IPS DF 4.7 (cell line): ENCODE measurements at regions not wholly inside any gene's neighbourhood (a gene's known extent, or its start where the extent isn't known, plus 50 kb on each side); places are given as distances from the start of the nearest gene placed in this dataset.
"Not testable (repeated sequence)": the region's sequence is repeated elsewhere in the genome, so short reads cannot be mapped to it uniquely, and the experiment has no call there.

ENCODE experiments used
- DNase-seq: peaks from one replicate; pipeline ENCODE4 v3.0.0-alpha.2; 2013; ENCODE audit warnings: low spot score; ENCODE audit errors: extremely low read depth

DNA sequence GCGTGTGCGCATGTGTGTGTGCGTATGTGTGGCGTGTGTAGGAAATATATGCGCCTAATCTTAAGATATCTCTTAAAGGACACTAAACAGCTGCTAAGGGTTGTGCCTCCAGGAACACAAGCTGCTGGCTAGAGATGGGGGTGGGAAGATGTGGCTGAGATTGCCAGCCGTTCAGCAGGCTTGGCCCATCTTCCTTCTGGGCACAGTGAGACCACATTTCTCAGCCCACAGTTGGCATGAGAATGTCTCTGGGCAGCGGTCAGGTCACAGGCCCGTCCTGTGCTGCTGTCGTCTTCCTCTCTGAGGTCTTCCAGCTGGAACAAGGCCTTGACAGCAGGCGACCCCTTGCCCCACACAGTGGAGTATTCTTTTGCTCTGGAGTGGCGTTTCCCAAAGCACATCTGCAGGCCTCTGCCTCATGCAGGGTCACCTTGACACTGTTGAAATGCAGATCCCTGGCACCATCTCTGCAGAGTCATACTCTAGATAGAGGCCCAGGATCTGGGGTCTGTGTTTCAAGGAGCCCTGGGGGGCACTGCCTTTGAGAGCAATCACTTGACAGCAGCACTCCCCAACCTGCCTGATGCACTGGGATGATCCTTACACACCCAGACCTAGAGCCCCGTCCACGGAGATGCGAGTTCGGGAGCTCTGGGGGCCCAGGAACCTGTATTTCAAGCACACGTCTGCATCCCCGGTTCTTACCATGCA lies 335.5 kb upstream of the SFSWAP start:
- no peak for DNase-seq

DNA sequence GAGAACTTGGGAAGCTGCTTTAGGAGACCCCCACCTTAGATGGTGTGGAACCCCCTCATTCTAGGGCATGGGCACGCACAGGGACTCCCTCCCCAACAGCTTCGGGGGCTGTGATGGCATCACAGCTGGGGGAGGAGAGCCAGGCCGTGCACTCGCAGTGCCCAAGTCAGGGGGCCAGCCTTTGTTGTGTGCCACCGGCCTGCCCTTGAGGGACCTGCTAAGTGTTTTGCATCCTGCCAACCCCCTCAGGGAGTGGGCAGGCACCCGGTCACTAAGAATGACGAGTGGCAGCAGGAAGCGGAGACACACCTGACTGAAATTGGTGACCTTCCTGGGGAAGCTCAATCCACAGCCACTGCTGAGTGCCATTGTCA lies 334.9 kb upstream of the SFSWAP start:
- DNase-seq = no peak

DNA sequence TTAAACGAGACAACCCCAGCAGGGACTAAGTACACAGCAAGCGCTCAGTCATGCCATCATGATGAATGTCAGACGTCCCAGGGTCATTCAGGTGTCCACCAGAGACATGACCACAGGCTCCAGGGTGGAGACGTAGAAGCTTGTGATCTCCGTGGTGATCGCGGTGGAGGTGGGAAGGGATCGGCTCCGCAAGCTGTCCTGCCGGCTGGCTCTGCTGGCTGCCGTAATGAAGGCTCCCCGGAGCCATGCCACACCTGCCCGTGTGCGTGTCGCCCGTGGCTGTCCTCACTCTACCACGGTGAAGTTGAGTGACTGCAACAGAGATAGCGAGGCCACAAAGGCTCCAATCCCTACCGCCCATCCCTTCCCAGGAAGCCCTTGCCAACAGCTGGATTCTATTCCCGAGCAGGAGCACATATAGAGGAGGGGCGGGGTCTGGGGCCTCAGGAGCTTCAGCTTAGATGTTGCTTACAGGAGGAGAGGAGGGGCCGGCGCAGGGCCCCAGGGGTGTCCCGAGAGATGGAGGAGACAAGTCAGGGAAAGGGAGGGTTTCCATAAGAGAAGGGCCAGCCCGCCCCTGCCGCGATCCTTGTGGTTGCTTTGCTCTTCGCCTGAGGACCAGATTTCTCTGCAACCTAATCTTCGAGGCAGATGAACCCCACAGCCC lies 332.6 kb upstream of the SFSWAP start:
- no peak for DNase-seq

DNA sequence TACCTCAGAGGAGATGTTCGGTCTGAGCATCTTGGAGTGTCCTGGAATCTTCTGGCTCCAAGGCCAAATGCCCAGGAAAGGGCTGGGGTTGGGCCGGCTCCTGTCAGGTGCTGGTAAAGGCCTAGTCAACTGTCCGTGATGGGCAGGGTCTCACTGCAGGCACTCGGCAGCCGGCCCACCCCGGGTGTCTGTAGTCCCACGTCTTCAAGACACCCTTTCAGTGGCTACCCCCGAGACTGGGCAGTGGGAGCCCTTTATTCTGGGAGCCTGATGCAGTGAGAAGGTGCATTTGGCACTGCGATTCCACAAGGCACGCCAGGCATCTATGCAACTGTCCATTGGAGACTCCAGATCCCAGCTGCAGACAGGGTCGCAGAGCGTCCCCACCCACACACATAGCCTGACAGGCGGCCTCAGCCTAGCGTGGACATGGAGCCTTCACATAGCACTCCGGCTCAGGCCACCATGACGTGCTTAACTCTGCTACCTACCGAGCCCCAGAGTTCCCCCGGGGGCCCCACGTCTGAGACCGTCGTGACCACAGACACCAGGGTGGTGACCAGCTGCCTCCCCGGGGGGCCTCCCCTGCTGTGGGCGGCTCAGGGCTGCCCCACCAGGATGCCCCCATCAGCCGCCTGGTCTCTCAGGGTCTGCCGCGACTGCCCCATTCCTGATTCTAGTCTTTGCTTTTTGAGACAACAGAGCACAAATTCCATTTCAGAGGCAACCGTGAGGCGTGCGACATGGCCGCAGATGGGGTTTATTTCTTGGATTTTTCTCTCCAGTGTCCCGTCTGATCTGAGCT lies 331.8 kb upstream of the SFSWAP start:
- no peak for DNase-seq

DNA sequence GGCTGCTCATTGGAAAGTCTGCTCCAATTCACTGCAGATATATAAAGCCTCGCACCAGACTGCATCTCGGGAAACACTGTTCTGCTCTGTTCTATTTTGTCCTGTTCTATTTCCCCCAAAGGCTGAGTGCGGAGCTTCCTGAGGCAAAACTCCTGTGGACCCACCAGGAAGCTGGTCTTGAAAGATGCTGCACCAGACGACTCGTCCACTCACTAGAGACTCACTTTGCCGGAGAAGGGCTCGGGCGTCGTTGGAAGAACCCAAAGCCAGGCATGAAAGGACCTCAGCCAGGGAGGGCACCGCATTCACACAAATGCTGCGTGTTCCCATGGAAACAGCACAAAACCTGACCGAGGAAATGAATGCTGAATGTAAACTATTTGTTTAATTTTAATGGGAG lies 331.2 kb upstream of the SFSWAP start:
- DNase-seq = no peak

DNA sequence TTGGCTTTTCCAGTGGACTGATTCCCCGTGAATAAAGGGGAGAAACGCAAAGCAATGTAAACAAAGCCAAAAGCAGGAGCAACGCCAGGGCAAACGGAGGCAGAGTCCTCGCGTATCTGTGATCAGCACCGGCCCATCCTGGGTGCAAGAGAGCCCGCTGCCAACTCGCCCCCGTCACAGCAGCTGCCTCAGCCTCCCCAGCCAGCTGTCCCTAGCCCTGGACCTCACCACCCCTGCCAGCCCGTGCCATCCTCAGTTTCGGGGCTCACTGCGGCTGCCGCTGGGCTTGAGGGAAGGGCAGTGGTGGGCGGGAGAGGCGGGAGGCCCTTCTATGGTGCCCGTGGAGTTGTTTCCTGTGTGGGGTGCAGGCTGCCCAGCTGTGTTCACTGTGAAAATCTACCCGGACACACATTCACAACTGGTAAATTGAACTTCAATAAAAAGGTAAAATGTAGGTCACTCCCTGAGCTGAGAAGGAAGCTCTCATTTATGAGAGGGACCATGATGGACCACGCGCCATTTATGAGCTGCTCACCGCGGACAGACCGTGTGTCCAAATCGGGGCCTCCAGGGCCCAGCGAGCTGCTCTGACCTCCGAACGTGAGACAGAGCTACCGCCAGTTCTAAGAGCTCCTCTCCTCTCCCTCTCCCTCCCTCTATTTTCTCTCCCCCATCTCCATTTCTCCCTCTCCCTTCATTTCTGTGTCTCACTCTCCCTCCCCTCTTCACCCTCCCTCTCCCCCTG lies 330.5 kb upstream of the SFSWAP start:
- DNase-seq = no peak

DNA sequence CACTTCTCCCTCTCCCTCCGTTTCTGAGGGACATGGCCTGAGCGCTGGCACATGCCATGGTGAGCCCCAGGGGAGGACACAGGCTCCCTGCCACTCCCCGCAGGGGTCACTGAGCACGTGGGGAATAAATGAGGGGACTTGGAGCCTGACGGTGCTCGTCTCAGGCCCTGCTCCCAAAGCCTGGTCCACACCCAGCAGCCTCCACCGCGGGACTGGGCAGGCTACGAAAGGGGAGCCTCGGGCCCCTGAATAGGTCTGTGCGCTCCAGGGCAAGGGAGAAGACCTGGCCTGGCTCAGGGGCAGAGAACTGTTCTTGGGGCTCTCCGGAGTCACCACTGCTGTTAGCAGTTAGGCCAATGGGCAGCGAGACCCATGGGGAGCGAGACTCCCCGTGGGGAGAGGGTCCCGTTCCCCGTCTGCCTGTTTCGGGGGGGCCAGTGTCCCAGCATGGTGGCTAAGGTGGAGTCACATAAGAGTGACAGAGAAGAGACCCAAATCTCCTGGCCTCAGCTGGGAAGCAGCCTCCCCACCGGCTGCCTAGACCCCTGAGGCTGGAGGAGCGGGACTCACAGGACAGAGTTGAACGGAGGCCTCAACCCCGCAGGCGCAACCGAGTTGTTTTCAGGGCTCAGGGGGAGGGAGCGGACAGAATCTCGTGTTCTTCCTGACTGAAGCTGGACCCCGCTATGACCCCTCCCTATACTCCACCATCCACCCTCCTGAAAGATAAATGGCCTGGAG lies 329.8 kb upstream of the SFSWAP start:
- DNase-seq = no peak

DNA sequence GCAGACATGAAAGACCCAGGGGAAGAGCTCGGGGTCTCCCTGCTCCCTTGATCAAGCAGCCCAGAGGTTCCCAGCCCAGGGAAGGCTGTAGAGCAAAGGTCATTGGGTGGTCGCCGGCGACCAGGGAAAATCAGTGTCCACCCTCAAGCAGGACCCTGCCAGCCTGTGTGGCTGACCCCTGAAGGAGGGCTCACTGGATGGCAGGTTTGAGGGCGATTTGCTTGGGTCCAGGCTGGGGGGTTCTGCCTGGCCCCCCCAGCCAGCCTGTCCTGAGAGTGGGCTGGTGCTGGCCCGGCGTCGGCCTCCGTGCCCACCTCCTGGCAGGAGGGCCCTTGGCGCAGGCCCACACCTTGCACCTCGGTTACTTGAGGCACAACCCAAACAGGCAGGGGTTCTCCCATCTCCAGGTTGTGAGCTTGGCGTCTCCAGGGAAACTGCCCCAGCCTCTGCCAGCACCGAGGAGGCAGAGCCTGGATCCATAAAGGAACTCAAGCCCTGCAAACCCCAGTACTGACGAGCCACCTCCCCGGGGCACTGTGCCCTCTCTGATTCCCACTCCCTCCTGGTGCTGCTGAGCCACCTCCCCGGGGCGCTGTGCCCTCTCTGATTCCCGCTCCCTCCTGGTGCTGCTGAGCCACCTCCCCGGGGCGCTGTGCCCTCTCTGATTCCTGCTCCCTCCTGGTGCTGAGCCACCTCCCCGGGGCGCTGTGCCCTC lies 329.0 kb upstream of the SFSWAP start:
- no peak for DNase-seq

DNA sequence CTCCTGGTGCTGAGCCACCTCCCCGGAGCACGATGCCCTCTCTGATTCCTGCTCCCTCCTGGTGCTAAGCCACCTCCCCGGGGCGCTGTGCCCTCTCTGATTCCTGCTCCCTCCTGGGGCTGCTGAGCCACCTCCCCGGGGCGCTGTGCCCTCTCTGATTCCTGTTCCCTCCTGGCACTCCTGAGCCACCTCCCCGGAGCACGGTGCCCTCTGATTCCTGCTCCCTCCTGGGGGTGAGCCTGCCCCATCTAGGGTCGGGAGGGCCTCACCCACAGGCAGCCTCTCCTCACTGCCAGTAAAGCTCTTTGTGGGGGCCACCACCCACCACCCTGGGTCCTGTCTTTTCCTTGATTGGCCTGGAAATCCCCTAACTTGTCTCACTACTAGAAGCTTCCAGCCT lies 327.6 kb upstream of the SFSWAP start:
- DNase-seq = no peak

DNA sequence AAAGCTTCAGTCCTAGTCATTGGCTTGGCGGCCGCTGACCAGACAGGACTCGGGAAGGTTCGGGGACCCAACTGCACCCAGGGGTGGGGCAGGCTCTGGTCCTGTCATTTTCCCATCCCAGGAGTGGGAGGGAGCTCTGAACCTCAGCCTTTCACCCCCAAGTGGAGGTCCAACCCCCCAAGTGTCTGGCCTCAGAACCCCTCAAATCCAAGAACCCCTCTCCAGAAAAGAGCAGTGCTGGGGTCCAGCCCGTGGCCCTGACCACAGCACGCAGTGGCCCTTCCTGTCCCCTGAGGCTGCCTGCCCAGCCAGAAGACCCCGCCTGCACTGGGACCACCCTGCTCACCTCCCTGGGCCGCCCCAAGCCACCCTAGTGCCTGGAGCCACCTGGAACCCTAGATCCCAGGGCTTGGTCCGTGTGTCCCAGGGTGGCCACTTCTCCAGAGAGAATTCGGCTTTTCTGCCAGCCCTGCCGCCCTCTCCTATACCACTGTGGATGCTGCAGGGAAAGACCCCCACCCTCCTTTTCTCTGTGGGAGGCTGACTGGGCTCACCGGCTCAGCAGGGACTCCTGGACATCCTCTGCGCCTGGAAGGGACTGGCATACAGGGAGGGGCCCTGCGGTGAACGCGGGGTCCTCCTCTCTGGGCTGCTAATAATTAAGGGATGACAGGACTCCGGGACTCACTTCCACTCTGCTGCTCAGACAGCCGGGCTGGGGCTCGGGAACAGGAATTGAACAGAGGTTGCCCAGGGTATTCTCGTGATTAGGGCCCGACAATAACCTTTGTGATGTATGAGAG lies 326.9 kb upstream of the SFSWAP start:
- DNase-seq = no peak

DNA sequence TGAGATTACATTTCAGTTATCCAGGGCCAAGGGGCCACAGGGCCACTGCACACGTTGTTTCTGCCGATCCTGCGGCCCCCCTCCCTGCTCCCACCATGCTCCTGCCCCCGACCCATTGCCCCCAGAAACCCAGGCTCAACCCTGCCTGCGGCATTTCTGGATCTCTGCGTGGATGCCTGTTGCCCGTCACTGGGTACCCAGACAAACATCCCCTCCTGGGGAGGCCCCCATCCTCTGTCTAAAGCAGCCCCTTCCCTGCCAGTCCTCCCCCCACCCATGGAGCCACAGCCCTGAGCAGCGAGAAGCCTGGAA lies 326.4 kb upstream of the SFSWAP start:
- DNase-seq = no peak

DNA sequence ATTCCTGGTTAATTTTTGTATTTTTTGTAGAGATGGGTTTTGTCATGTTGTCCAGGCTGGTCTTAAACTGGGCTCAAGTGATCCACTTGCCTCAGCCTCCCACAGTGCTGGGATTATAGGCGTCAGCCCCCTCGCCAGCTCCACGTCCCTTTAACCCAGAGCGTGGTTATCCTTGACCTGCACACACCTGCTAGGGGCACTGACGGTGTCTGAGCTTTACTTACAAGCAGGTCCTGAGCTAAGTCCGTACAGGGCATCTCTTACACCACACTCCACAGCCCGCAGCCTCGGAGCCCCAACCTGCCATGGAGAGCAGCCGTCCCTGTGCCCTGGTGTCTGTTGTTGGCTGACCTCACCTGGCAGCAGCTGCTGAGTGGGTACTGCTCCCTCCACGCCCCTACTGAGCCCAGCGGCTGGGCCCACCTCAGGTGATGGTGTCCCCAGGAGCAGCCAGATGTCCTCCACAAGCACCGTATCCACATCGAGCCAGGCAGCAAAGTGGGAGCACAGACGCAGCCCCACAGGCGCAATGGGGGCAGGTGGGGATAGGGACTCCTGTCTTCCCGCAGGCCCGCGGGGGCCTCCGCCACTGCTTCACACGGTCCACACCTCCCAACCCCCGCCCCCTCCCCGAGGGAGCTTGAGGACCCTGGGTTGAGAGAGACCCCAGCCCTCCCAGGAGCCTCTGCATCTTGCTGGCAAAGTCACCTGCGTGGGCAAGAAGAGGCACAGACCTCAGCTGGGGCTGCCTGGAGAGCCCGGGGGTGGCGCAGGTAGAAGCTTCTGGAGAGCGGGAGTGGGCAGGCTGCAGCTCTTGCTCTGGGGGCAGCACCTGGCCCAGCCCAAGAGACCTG lies 325.4 kb upstream of the SFSWAP start:
- DNase-seq = no peak

DNA sequence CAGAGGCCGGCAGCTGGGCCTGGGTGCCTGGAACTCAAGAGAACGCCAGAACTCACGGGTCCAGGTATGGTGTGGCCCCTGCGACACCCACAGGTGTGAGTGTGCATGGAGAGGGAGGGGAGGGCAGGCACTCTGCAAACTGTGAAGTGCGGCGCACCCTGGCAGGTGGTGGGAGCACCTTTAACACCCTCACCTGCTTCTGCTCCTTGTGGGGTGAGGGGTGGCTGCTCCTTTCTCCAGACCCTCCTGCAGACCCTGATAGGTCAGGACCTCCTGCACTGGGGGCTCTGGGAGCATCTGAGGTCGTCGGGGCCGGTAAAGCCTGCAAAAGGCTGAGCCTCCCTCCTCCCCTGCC lies 324.7 kb upstream of the SFSWAP start:
- DNase-seq = no peak

DNA sequence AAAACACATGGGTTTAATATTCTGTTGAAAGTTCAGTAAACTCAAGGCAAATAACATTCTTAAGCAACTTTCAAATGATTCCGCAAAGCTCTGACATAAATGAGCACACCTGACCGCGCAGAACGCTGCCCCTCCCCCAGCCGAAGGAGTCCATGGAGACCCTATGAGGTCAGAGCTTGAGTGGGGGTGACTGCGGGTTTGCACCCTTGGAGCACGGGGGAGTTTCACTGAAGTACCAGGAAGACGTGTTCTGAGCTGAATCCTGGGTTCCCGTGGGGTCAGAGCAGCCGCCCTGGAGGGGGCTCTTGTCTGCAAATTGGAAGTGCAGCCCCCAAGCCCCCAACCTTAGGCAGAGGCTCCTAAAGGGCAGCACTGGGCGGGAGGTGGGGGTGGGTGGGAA lies 324.1 kb upstream of the SFSWAP start:
- no peak for DNase-seq

DNA sequence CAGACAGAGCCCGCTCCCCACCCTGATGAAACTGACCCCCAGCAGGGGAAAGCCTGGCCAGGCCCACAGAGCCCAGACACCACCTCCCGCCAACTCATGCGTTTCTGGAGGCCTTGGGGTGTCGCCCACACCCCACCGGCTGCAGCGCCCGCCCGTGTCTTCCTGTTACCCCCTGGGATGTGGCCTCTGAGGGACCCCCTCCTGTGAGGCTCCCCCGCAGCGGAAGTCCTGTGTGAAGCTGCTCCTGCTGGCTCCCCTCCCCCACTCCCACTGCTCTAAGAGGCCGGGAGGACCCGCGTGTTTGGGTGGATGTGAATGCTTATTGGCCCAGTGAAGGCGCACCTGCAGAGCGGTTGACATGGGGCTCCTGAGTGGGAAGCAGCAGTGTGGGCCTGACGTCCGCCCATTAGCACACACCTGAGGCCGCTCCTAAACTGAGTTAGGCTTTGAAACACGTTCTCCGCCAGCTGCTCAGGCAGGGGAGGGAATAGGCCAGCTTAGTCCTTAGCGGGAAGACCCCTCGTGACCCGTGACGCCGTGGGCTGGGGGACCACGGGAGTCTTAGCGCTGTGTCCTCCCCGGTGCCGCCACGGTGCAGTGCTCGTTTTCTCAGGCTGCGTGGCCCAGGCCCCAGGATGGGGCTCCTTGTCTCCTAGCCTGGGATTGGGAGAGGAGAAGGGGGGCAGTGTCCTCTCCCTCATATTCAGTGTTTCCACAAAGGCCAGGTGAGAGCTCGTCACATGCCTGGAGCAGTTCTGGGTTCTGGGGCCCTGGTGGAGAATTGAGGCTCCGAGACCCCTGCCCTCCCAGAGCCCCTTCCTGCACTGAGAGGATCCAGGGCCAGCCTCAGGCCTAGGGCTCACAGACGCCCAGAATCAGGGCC lies 323.4 kb upstream of the SFSWAP start:
- DNase-seq = no peak

DNA sequence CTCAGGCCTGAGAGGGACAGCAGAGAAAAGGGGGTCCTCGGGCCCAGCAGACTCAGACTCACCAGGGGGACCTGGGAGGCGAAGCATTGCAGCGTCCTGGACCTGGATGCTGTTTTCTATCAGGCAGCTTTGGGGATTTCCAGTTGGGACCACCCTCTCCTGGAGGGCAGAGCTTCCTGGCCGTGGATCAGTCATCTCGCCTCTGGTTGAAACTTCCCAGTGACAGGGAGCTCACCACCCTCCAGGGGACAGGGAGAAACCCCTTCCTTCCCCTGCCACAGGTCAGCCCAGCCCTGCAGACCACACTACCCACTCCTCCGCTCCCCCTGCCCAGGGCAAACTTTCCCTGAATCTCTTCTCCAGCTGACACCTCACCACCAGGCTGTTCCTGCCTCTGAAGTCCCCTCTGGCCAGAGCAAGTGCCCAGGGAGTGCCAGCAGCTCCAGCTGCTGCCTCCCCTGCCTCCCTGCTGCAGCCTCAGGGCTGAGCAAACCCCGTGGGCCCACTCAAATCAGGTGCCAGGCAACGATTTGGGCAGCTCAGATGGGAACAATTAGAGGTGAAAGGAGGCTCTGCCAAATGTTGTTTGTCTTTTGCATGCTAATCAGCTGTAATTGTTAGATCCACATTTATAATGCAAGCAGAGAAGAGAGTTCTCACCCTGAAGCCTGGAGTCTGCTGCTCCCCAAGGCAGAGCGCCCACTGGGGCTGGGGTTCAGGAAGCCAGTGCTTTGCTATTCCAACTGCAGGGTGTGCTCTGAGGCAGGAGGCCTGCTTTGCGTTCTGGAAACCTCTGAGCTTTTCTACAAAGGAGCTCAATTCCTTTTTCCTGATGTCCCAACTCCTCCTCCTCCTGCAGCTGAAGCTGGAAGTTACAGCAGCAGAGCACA lies 322.5 kb upstream of the SFSWAP start:
- not testable (repeated sequence) for DNase-seq
